SIG-M5 (cell line): ENCODE measurements at regions not wholly inside any gene's neighbourhood (a gene's known extent, or its start where the extent isn't known, plus 50 kb on each side); places are given as distances from the start of the nearest gene placed in this dataset.
"Not testable (repeated sequence)": the region's sequence is repeated elsewhere in the genome, so short reads cannot be mapped to it uniquely, and the experiment has no call there.

Source experiments
- DNase-seq: peaks from one replicate; lab custom pipeline; 2025; lab: John Stamatoyannopoulos, UW

GRCh38 chr4:111031001-111031579 lies 408.2 kb upstream of the PITX2 start:
- no peak for DNase-seq

GRCh38 chr4:111031596-111031995 lies 408.7 kb upstream of the PITX2 start:
- no peak for DNase-seq

GRCh38 chr4:111037591-111038360 lies 414.9 kb upstream of the PITX2 start:
- no peak for DNase-seq

- DNase-seq, result no peak
Observed at GRCh38 chr4:111040904-111041303, 418.0 kb upstream of the PITX2 start.

- no peak for DNase-seq
Observed at GRCh38 chr4:111043286-111043685, 420.4 kb upstream of the PITX2 start.

- DNase-seq, result no peak
Observed at GRCh38 chr4:111045992-111046391, 423.1 kb upstream of the PITX2 start.

- no peak for DNase-seq
Observed at GRCh38 chr4:111046811-111047210, 423.9 kb upstream of the PITX2 start.

- no peak for DNase-seq
Observed at GRCh38 chr4:111048316-111048715, 425.4 kb upstream of the PITX2 start.

GRCh38 chr4:111064342-111064993 lies 441.6 kb upstream of the PITX2 start:
- DNase-seq, result no peak

- no peak for DNase-seq
Observed at GRCh38 chr4:111066001-111066400, 443.1 kb upstream of the PITX2 start.

- no peak for DNase-seq
Observed at GRCh38 chr4:111066447-111066846, 443.6 kb upstream of the PITX2 start.

- no peak for DNase-seq
Observed at GRCh38 chr4:111066887-111067286, 444.0 kb upstream of the PITX2 start.

GRCh38 chr4:111068883-111069282 lies 446.0 kb upstream of the PITX2 start:
- no peak for DNase-seq

- DNase-seq, result no peak
Observed at GRCh38 chr4:111070390-111070789, 447.5 kb upstream of the PITX2 start.

GRCh38 chr4:111074523-111075114 lies 451.7 kb upstream of the PITX2 start:
- no peak for DNase-seq

- not testable (repeated sequence) for DNase-seq
Observed at GRCh38 chr4:111076299-111076698, 453.4 kb upstream of the PITX2 start.

GRCh38 chr4:111108153-111108552 lies 485.3 kb upstream of the PITX2 start:
- DNase-seq, result no peak

- no peak for DNase-seq
Observed at GRCh38 chr4:111113591-111113990, 490.7 kb upstream of the PITX2 start.

- no peak for DNase-seq
Observed at GRCh38 chr4:111115881-111116280, 493.0 kb upstream of the PITX2 start.

- no peak for DNase-seq
Observed at GRCh38 chr4:111120191-111120590, 497.3 kb upstream of the PITX2 start.

- DNase-seq, result no peak
Observed at GRCh38 chr4:111126340-111126739, 503.5 kb upstream of the PITX2 start.

GRCh38 chr4:111127841-111128240 lies 505.0 kb upstream of the PITX2 start:
- DNase-seq, result no peak

- DNase-seq, result no peak
Observed at GRCh38 chr4:111128327-111128726, 505.4 kb upstream of the PITX2 start.
